ENCODE measurements at regions not wholly inside any gene's neighbourhood (a gene's known extent, or its start where the extent isn't known, plus 50 kb on each side); places are given as distances from the start of the nearest gene placed in this dataset.

- TF ChIP-seq ETV6 (CRISPR knock-in tag; IDR thresholded peaks at IDR 0.05) (no peak), MXD4 (CRISPR knock-in tag; IDR thresholded peaks at IDR 0.05; ENCODE audit: borderline replicate concordance) (no peak), HMGXB4 (CRISPR knock-in tag; IDR thresholded peaks at IDR 0.05) (no peak), ZNF317 (CRISPR knock-in tag; IDR thresholded peaks at IDR 0.05; ENCODE audit: borderline replicate concordance, low read depth) (no peak), CTCF (IDR thresholded peaks at IDR 0.05) (no peak), HMGA2 (CRISPR knock-in tag; IDR thresholded peaks at IDR 0.05) (no peak), ZNF219 (CRISPR knock-in tag; IDR thresholded peaks at IDR 0.05; ENCODE audit: borderline replicate concordance) (no peak)
Measured at GRCh38 chr16:26524281-26524680, 542.4 kb upstream of the C16orf82 start (continued).

GRCh38 chr16:26524846-26525245 lies 541.9 kb upstream of the C16orf82 start:
- no peak for DNase-seq (ENCODE audit: low spot score)
- Mint-ChIP-seq H3K4me3 (no peak overlapping the region), H3K9me3 (peaks cover 4% of the 10 kb centered on the region), H3K4me1 (peaks cover 2% of the 10 kb centered on the region; the same call in 1 of the 2 replicates), H3K27ac (no peak overlapping the region), H3K36me3 (no peaks in the 10 kb centered on the region), H3K27me3 (ENCODE audit: low read depth) (no peaks in the 10 kb centered on the region)
- POLR2A ChIA-PET = no interaction called here
- TF ChIP-seq ZNF138 (CRISPR knock-in tag; conservative IDR thresholded peaks at IDR 0.05) = no peak
- no peak for TF ChIP-seq ATF6 (CRISPR knock-in tag; IDR thresholded peaks at IDR 0.05)
- no peak for TF ChIP-seq TEAD4 (CRISPR knock-in tag; IDR thresholded peaks at IDR 0.05)
- TF ChIP-seq ZNF416 (CRISPR knock-in tag; IDR thresholded peaks at IDR 0.05) = no peak
- TF ChIP-seq NR3C1 (CRISPR knock-in tag; conservative IDR thresholded peaks at IDR 0.05; ENCODE audit: low read depth) = no peak
- no peak for TF ChIP-seq NFYB (CRISPR knock-in tag; conservative IDR thresholded peaks at IDR 0.05; ENCODE audit: low read depth)
- no peak for TF ChIP-seq FOXJ3 (CRISPR knock-in tag; IDR thresholded peaks at IDR 0.05; ENCODE audit: borderline replicate concordance)
- TF ChIP-seq ZNF512 (CRISPR knock-in tag; IDR thresholded peaks at IDR 0.05; ENCODE audit: borderline replicate concordance) = no peak
- TF ChIP-seq MAX (CRISPR knock-in tag; IDR thresholded peaks at IDR 0.05) = no peak
- no peak for TF ChIP-seq TCF7 (CRISPR knock-in tag; IDR thresholded peaks at IDR 0.05; ENCODE audit: low read depth)
- no peak for TF ChIP-seq EMX1 (CRISPR knock-in tag; IDR thresholded peaks at IDR 0.05)
- no peak for TF ChIP-seq CTCF (IDR thresholded peaks at IDR 0.05)
- no peak for TF ChIP-seq FOXP1 (CRISPR knock-in tag; IDR thresholded peaks at IDR 0.05; ENCODE audit: borderline replicate concordance)
- no peak for TF ChIP-seq ZBTB21 (CRISPR knock-in tag; IDR thresholded peaks at IDR 0.05; ENCODE audit: borderline replicate concordance)
- no peak for TF ChIP-seq ATF1 (CRISPR knock-in tag; IDR thresholded peaks at IDR 0.05)
- TF ChIP-seq GABPB1 (CRISPR knock-in tag; IDR thresholded peaks at IDR 0.05) = no peak
- no peak for TF ChIP-seq SMAD3 (CRISPR knock-in tag; IDR thresholded peaks at IDR 0.05; ENCODE audit: borderline replicate concordance)
- no peak for TF ChIP-seq TEAD1 (CRISPR knock-in tag; IDR thresholded peaks at IDR 0.05)
- no peak for TF ChIP-seq ZNF121 (CRISPR knock-in tag; IDR thresholded peaks at IDR 0.05)
- TF ChIP-seq NR2C2 (CRISPR knock-in tag; IDR thresholded peaks at IDR 0.05) = no peak
- no peak for ATAC-seq
- CTCF ChIA-PET = no interaction called here
